HAP-1 (cell line): ENCODE measurements at regions not wholly inside any gene's neighbourhood (a gene's known extent, or its start where the extent isn't known, plus 50 kb on each side); places are given as distances from the start of the nearest gene placed in this dataset.

Experiments used
- DNase-seq, 2 experiments: peaks; one replicate each; pipeline ENCODE4 v3.0.0-alpha.2; 2016 to 2020; ENCODE audit warnings: low spot score in 2 of 2
- H3K27me3 ChIP-seq: fragments of 250-450 bp; sonication (Bioruptor Pico); 2 replicates; pipeline ENCODE4 v1.5.1; 2020; ENCODE audit warnings: low read depth, mild to moderate bottlenecking, moderate library complexity
- H3K36me3 ChIP-seq: fragments of 250-450 bp; sonication (Bioruptor Pico); replicated peaks from 2 replicates; pipeline ENCODE4 v1.5.1; 2020; ENCODE audit warnings: mild to moderate bottlenecking
- H3K4me1 ChIP-seq: fragments of 250-450 bp; sonication (Bioruptor Pico); 2 replicates; pipeline ENCODE4 v1.5.1; 2020; ENCODE audit warnings: mild to moderate bottlenecking
- H3K4me3 ChIP-seq: fragments of 250-450 bp; sonication (Bioruptor Pico); 2 replicates; pipeline ENCODE4 v1.5.1; 2020; ENCODE audit warnings: mild to moderate bottlenecking, moderate library complexity
- H3K9me3 ChIP-seq: fragments of 250-450 bp; sonication (Bioruptor Pico); 2 replicates; pipeline ENCODE4 v1.5.1; 2020; ENCODE audit warnings: mild to moderate bottlenecking, moderate library complexity
- in situ Hi-C: fragments of 300-500 bp; cut with MboI; formaldehyde crosslinking; loops from 3 replicates; pipeline ENCODE4 v1.14.3; 2020; ENCODE audit warnings: low sequenced_read_pairs, inconsistent platforms, mixed read lengths

GRCh38 chr4:22336822-22337221 is 179.0 kb downstream of the ADGRA3 start:
- H3K4me1 ChIP-seq = no peaks in the 10 kb centered on the region
- no peak for DNase-seq
- H3K4me3 ChIP-seq = no peak overlapping the region
- H3K9me3 ChIP-seq = no peaks in the 10 kb centered on the region
- no peaks in the 10 kb centered on the region for H3K36me3 ChIP-seq
- H3K27me3 ChIP-seq = no peaks in the 10 kb centered on the region
- in situ Hi-C loops = no loop called here

GRCh38 chr4:22334155-22334554 is 181.7 kb downstream of the ADGRA3 start:
- H3K4me3 ChIP-seq = no peak overlapping the region
- no peak for DNase-seq
- H3K9me3 ChIP-seq = no peaks in the 10 kb centered on the region
- in situ Hi-C loops = no loop called here
- H3K4me1 ChIP-seq = no peaks in the 10 kb centered on the region
- H3K27me3 ChIP-seq = no peaks in the 10 kb centered on the region
- no peaks in the 10 kb centered on the region for H3K36me3 ChIP-seq

GRCh38 chr4:22324422-22324821 is 191.4 kb downstream of the ADGRA3 start:
- Histone ChIP-seq H3K36me3 (no peaks in the 10 kb centered on the region), H3K27me3 (no peaks in the 10 kb centered on the region), H3K4me1 (no peaks in the 10 kb centered on the region), H3K4me3 (no peak overlapping the region), H3K9me3 (no peaks in the 10 kb centered on the region)
- DNase-seq = no peak
- in situ Hi-C loops = no loop called here

- Histone ChIP-seq H3K36me3 (no peaks in the 10 kb centered on the region), H3K4me3 (no peak overlapping the region), H3K4me1 (no peaks in the 10 kb centered on the region), H3K9me3 (no peaks in the 10 kb centered on the region), H3K27me3 (no peaks in the 10 kb centered on the region)
- no peak for DNase-seq
- in situ Hi-C loops = no loop called here
Observed at GRCh38 chr4:22323691-22324090, 192.2 kb downstream of the ADGRA3 start.

- in situ Hi-C loops = no loop called here
- Histone ChIP-seq H3K27me3 (no peaks in the 10 kb centered on the region), H3K36me3 (no peaks in the 10 kb centered on the region), H3K4me3 (no peak overlapping the region), H3K9me3 (no peaks in the 10 kb centered on the region), H3K4me1 (no peaks in the 10 kb centered on the region)
- no peak for DNase-seq
Observed at GRCh38 chr4:22322996-22323395, 192.9 kb downstream of the ADGRA3 start.

GRCh38 chr4:22315628-22316027 is 200.2 kb downstream of the ADGRA3 start:
- no peaks in the 10 kb centered on the region for H3K4me1 ChIP-seq
- H3K36me3 ChIP-seq = no peaks in the 10 kb centered on the region
- H3K4me3 ChIP-seq = no peak overlapping the region
- DNase-seq = no peak
- H3K9me3 ChIP-seq = no peaks in the 10 kb centered on the region
- in situ Hi-C loops = no loop called here
- H3K27me3 ChIP-seq = no peaks in the 10 kb centered on the region

GRCh38 chr4:22313976-22314375 is 201.9 kb downstream of the ADGRA3 start:
- H3K27me3 ChIP-seq = no peaks in the 10 kb centered on the region
- in situ Hi-C loops = no loop called here
- no peak overlapping the region for H3K4me3 ChIP-seq
- DNase-seq = no peak
- no peaks in the 10 kb centered on the region for H3K9me3 ChIP-seq
- no peaks in the 10 kb centered on the region for H3K36me3 ChIP-seq
- no peaks in the 10 kb centered on the region for H3K4me1 ChIP-seq

- Histone ChIP-seq H3K4me3 (no peak overlapping the region), H3K36me3 (no peaks in the 10 kb centered on the region), H3K9me3 (no peaks in the 10 kb centered on the region), H3K27me3 (no peaks in the 10 kb centered on the region), H3K4me1 (no peaks in the 10 kb centered on the region)
- DNase-seq = no peak
- in situ Hi-C loops = no loop called here
Observed at GRCh38 chr4:22312113-22312512, 203.8 kb downstream of the ADGRA3 start.

- no peaks in the 10 kb centered on the region for H3K4me1 ChIP-seq
- in situ Hi-C loops = no loop called here
Observed at GRCh38 chr4:22301253-22301652, 214.6 kb downstream of the ADGRA3 start.

GRCh38 chr4:22299678-22300077 is 216.2 kb downstream of the ADGRA3 start:
- in situ Hi-C loops = no loop called here
- DNase-seq = no peak

More at GRCh38 chr4:22301253-22301652, 214.6 kb downstream of the ADGRA3 start:
- H3K27me3 ChIP-seq = no peaks in the 10 kb centered on the region
- DNase-seq = no peak
- no peaks in the 10 kb centered on the region for H3K9me3 ChIP-seq
- no peaks in the 10 kb centered on the region for H3K36me3 ChIP-seq
- no peak overlapping the region for H3K4me3 ChIP-seq

GRCh38 chr4:22287631-22288030 is 228.2 kb downstream of the ADGRA3 start:
- H3K9me3 ChIP-seq = no peaks in the 10 kb centered on the region
- H3K27me3 ChIP-seq = no peaks in the 10 kb centered on the region
- H3K36me3 ChIP-seq = no peaks in the 10 kb centered on the region
- in situ Hi-C loops = no loop called here
- no peaks in the 10 kb centered on the region for H3K4me1 ChIP-seq
- H3K4me3 ChIP-seq = no peak overlapping the region
- no peak for DNase-seq

More at GRCh38 chr4:22299678-22300077, 216.2 kb downstream of the ADGRA3 start:
- no peaks in the 10 kb centered on the region for H3K27me3 ChIP-seq
- no peaks in the 10 kb centered on the region for H3K4me1 ChIP-seq
- no peak overlapping the region for H3K4me3 ChIP-seq
- H3K36me3 ChIP-seq = no peaks in the 10 kb centered on the region
- H3K9me3 ChIP-seq = no peaks in the 10 kb centered on the region

- in situ Hi-C loops = no loop called here
- Histone ChIP-seq H3K4me3 (no peak overlapping the region), H3K27me3 (no peaks in the 10 kb centered on the region), H3K9me3 (no peaks in the 10 kb centered on the region), H3K4me1 (no peaks in the 10 kb centered on the region), H3K36me3 (no peaks in the 10 kb centered on the region)
- DNase-seq = no peak
Observed at GRCh38 chr4:22268350-22269025, 247.4 kb downstream of the ADGRA3 start.

GRCh38 chr4:22264261-22264660 is 251.6 kb downstream of the ADGRA3 start:
- Histone ChIP-seq H3K9me3 (no peaks in the 10 kb centered on the region), H3K4me1 (no peaks in the 10 kb centered on the region), H3K4me3 (no peak overlapping the region), H3K27me3 (no peaks in the 10 kb centered on the region), H3K36me3 (no peaks in the 10 kb centered on the region)
- DNase-seq = no peak
- in situ Hi-C loops = no loop called here

- Histone ChIP-seq H3K4me1 (no peaks in the 10 kb centered on the region), H3K4me3 (no peak overlapping the region), H3K36me3 (no peaks in the 10 kb centered on the region), H3K9me3 (no peaks in the 10 kb centered on the region), H3K27me3 (0 out of 2 replicates have a peak, but pooled peaks cover 2% of the 10 kb centered on the region)
- in situ Hi-C loops = no loop called here
- no peak for DNase-seq
Observed at GRCh38 chr4:22253431-22253830, 262.4 kb downstream of the ADGRA3 start.

GRCh38 chr4:22246847-22247246 is 269.0 kb downstream of the ADGRA3 start:
- Histone ChIP-seq H3K27me3 (0 out of 2 replicates have a peak, but pooled peaks cover 2% of the 10 kb centered on the region), H3K36me3 (no peaks in the 10 kb centered on the region), H3K9me3 (no peaks in the 10 kb centered on the region), H3K4me3 (no peak overlapping the region), H3K4me1 (no peaks in the 10 kb centered on the region)
- in situ Hi-C loops = no loop called here
- DNase-seq = no peak
